A673 (cell line): ENCODE measurements at regions not wholly inside any gene's neighbourhood (a gene's known extent, or its start where the extent isn't known, plus 50 kb on each side); places are given as distances from the start of the nearest gene placed in this dataset.

Experiments used
- BruUV-seq: library from RNA; stranded (reverse); fragments of 400-500 nt; replicated peaks from 2 replicates; lab custom pipeline; 2021; lab: Mats Ljungman, UMichigan
- CTCF ChIA-PET: fragments of 300-600 bp; sonication (Branson Sonifier 250); formaldehyde crosslinking; loops from one replicate; lab custom pipeline; 2022; ENCODE audit warnings: antibody characterized with exemption; lab: Charles Lee
- POLR2A ChIA-PET: fragments of 300-600 bp; sonication (Branson Sonifier 250); formaldehyde crosslinking; loops from one replicate; lab custom pipeline; 2022; ENCODE audit warnings: antibody characterized with exemption; ENCODE audit not compliant: low non-redundant PET; lab: Charles Lee
- DNase-seq: peaks from one replicate; pipeline ENCODE4 v3.0.0-alpha.2; 2015; ENCODE audit warnings: low spot score
- H3K27ac ChIP-seq: fragments of 200-600 bp; sonication (generic); 2 replicates; pipeline ENCODE4 v1.5.1; 2016; ENCODE audit warnings: mixed run types, low read depth, mild to moderate bottlenecking, mixed read lengths, antibody characterized with exemption, low read length; ENCODE audit not compliant: poor library complexity, severe bottlenecking
- H3K27me3 ChIP-seq: fragments of 200-600 bp; sonication (generic); replicated peaks from 2 replicates; pipeline ENCODE4 v1.6.1; 2017; ENCODE audit warnings: mixed run types, low read depth, mild to moderate bottlenecking, mixed read lengths, antibody characterized with exemption, low read length; ENCODE audit not compliant: insufficient read depth, poor library complexity
- H3K36me3 ChIP-seq: fragments of 200-600 bp; sonication (generic); 2 replicates; pipeline ENCODE4 v1.6.1; 2016; ENCODE audit warnings: mixed run types, mild to moderate bottlenecking, mixed read lengths, antibody characterized with exemption, low read length; ENCODE audit not compliant: insufficient read depth, poor library complexity, severe bottlenecking
- H3K4me1 ChIP-seq: fragments of 200-600 bp; sonication (generic); 2 replicates; pipeline ENCODE4 v1.6.1; 2017; ENCODE audit warnings: mixed run types, mild to moderate bottlenecking, mixed read lengths, antibody characterized with exemption, low read length; ENCODE audit not compliant: insufficient read depth, poor library complexity, severe bottlenecking
- H3K4me3 ChIP-seq: fragments of 200-600 bp; sonication (generic); 2 replicates; pipeline ENCODE4 v1.5.1; 2016; ENCODE audit warnings: low read depth, mixed run types, mild to moderate bottlenecking, mixed read lengths, low read length; ENCODE audit not compliant: poor library complexity, severe bottlenecking
- H3K9me3 ChIP-seq: fragments of 200-600 bp; sonication (generic); 2 replicates; pipeline ENCODE4 v1.6.1; 2016; ENCODE audit warnings: mixed run types, low read depth, mild to moderate bottlenecking, mixed read lengths, antibody characterized with exemption, low read length; ENCODE audit not compliant: poor library complexity, severe bottlenecking
- EZH2 ChIP-seq: fragments of 200-600 bp; sonication (generic); IDR thresholded peaks from 2 replicates; pipeline ENCODE4 v1.6.1; 2017; ENCODE audit warnings: borderline replicate concordance, low read depth, mild to moderate bottlenecking, mixed read lengths, antibody characterized with exemption, low read length; ENCODE audit not compliant: poor library complexity, severe bottlenecking
- intact Hi-C: fragments of 100-400 bp; cut with micrococcal nuclease; formaldehyde crosslinking; loops from one replicate; pipeline ENCODE4 v1.10.0; 2022; ENCODE audit not compliant: unreplicated experiment
- TF ChIP-seq, protein P1 (sequence below): fragments of 300-800, 200-600 bp; sonication (generic); conservative IDR thresholded peaks from 2 replicates; pipeline ENCODE4 v1.5.1; 2017; ENCODE audit warnings: low read depth, mild to moderate bottlenecking, antibody characterized with exemption, low read length, moderate library complexity, mixed read lengths

DNA sequence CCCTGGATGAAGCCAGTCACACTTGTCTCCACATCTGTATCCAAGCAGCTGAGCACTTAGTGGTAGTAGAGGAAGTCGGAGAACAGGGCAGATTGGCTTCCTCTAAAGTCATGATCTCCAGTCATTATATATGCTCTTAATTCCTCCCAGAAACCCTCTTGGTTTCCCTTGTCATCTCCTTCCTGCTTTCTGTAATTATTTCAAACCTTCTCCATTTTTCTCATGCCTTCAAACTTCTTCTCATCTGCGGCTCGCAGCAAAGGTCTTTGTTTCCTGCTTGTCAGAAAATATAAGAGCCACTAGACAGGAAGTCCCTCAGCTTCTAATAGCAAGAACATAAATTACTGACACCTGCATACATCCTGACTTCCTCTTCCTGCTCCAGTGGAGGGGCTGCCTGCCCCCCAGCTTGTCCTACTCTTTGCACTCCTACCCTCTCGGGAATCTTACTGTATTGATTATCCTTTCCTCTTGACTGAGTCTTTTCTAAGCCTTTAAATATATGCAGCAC lies 124.6 kb upstream of the NGF start:
- no peaks in the 10 kb centered on the region for H3K36me3 ChIP-seq
- BruUV-seq = no TSS peak
- CTCF ChIA-PET = interaction anchor here (1.1 kb wide), 1 partner anchor 133 kb away, joined by 5 read pairs; no protein-coding TSS in a partner anchor
- H3K27ac ChIP-seq = no peak overlapping the region
- H3K27me3 ChIP-seq = no peaks in the 10 kb centered on the region
- DNase-seq = no peak
- no peaks in the 10 kb centered on the region for H3K4me1 ChIP-seq
- TF ChIP-seq EZH2 = no peak
- no peaks in the 10 kb centered on the region for H3K9me3 ChIP-seq
- intact Hi-C loops = no loop called here
- POLR2A ChIA-PET = interaction anchor here (0.6 kb wide), 1 partner anchor 956 kb away, joined by 9 read pairs; no protein-coding TSS in a partner anchor
- H3K4me3 ChIP-seq = no peak overlapping the region

GRCh38 chr1:115461526-115461925 lies 123.5 kb upstream of the NGF start:
- H3K36me3 ChIP-seq = no peaks in the 10 kb centered on the region
- intact Hi-C loops = no loop called here
- no peaks in the 10 kb centered on the region for H3K9me3 ChIP-seq
- H3K4me3 ChIP-seq = no peak overlapping the region
- H3K4me1 ChIP-seq = no peaks in the 10 kb centered on the region
- ChIA-PET CTCF (no interaction called here), POLR2A (no interaction called here)
- TF ChIP-seq, protein P1, sequence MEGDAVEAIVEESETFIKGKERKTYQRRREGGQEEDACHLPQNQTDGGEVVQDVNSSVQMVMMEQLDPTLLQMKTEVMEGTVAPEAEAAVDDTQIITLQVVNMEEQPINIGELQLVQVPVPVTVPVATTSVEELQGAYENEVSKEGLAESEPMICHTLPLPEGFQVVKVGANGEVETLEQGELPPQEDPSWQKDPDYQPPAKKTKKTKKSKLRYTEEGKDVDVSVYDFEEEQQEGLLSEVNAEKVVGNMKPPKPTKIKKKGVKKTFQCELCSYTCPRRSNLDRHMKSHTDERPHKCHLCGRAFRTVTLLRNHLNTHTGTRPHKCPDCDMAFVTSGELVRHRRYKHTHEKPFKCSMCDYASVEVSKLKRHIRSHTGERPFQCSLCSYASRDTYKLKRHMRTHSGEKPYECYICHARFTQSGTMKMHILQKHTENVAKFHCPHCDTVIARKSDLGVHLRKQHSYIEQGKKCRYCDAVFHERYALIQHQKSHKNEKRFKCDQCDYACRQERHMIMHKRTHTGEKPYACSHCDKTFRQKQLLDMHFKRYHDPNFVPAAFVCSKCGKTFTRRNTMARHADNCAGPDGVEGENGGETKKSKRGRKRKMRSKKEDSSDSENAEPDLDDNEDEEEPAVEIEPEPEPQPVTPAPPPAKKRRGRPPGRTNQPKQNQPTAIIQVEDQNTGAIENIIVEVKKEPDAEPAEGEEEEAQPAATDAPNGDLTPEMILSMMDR = no peak
- no peak for TF ChIP-seq EZH2
- DNase-seq = no peak
- H3K27ac ChIP-seq = no peak overlapping the region
- no peaks in the 10 kb centered on the region for H3K27me3 ChIP-seq
- BruUV-seq = no TSS peak

DNA sequence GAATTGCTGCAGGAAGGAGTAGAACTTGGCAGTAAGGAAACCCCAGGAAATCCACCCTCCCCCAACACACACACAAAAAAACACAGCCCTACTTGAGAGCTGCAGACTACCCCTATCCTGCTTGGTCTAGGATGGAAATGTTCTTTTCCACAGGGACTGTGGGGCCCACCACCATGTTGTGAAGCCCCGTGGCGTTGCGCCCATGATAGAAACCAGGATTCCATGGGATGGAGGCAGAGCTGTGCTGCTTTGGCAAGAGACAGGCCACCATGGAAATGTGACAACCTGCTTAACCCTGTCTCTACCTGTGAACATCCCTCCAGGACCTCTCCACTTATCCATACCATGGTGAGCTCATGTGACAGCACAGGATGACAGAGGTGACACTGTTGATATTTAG lies 121.1 kb upstream of the NGF start:
- Histone ChIP-seq H3K4me1 (no peaks in the 10 kb centered on the region), H3K9me3 (no peaks in the 10 kb centered on the region), H3K27me3 (no peaks in the 10 kb centered on the region), H3K4me3 (no peak overlapping the region), H3K36me3 (no peaks in the 10 kb centered on the region), H3K27ac (no peak overlapping the region)
- TF ChIP-seq, protein P1 = no peak
- no peak for TF ChIP-seq EZH2
- POLR2A ChIA-PET = no interaction called here
- intact Hi-C loops = no loop called here
- DNase-seq = no peak
- CTCF ChIA-PET = no interaction called here
- BruUV-seq = no TSS peak
